ENCODE measurements at regions not wholly inside any gene's neighbourhood (a gene's known extent, or its start where the extent isn't known, plus 50 kb on each side); places are given as distances from the start of the nearest gene placed in this dataset.

DNA sequence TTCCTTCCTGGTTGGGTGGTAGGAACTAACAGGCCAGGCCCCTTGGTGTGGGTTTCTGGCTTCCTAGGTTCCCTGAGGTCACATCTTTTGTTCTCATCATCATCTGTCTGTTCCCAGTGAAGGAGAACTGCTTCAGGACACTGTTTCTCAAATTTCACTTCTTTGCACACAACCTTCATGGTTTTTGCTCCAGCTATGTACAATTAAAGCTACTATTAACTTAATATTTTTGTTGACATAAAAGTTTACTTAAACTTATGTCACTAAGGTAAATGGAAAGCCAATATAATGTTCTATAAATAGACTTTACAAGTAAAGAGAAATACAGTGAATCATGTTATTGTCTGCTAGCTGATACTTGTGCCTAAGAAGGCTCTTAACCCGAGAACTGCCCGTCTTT, 120.7 kb upstream of the KCNG1 start:
- intact Hi-C loops (cut with DNase I), result no loop called here
- no peak overlapping the region for H3K4me3 ChIP-seq
- no peaks in the 10 kb centered on the region for H3K9me3 ChIP-seq
- no peak overlapping the region for H3K27ac ChIP-seq
- H3K36me3 ChIP-seq (ENCODE audit: insufficient read depth in 1 of 2, low read depth in 1 of 2), result no peaks in the 10 kb centered on the region
- H3K27me3 ChIP-seq (ENCODE audit: insufficient read depth in 3 of 3, low read length in 2 of 3), result peaks cover 0 to 8% (median 2%) of the 10 kb centered on the region in 3 donors
- ATAC-seq, result no peak
- WGBS, 3 donors, result 76 to 80% (median 77%) methylated on average over 2 of the region's 2 CpGs
- DNase-seq, result no peak
- TF ChIP-seq, protein P1, sequence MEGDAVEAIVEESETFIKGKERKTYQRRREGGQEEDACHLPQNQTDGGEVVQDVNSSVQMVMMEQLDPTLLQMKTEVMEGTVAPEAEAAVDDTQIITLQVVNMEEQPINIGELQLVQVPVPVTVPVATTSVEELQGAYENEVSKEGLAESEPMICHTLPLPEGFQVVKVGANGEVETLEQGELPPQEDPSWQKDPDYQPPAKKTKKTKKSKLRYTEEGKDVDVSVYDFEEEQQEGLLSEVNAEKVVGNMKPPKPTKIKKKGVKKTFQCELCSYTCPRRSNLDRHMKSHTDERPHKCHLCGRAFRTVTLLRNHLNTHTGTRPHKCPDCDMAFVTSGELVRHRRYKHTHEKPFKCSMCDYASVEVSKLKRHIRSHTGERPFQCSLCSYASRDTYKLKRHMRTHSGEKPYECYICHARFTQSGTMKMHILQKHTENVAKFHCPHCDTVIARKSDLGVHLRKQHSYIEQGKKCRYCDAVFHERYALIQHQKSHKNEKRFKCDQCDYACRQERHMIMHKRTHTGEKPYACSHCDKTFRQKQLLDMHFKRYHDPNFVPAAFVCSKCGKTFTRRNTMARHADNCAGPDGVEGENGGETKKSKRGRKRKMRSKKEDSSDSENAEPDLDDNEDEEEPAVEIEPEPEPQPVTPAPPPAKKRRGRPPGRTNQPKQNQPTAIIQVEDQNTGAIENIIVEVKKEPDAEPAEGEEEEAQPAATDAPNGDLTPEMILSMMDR (IDR thresholded peaks at IDR 0.05), result no peak
- no peaks in the 10 kb centered on the region for H3K4me1 ChIP-seq

DNA sequence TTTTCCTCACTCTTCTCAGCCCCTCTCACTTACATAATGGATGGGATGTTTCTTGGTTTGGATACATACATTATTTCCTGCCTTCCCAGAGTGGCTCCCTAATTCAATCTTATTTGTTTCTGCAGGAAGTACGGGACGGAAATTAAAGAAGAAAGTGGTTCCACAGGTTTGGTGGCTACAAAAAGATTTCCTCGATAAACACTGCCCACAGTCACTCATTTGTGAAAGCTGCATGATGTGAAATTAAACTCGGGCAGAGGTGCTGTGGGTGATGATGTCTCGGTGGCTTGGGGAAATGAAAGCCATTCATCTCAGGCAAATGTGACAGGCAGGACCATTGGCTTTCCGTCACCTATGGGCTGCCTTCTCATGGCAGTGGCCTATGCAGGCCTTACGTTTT, 119.5 kb upstream of the KCNG1 start:
- ATAC-seq (no peak), DNase-seq (no peak)
- Histone ChIP-seq H3K36me3 (ENCODE audit: insufficient read depth in 1 of 2, low read depth in 1 of 2) (no peaks in the 10 kb centered on the region), H3K4me1 (no peaks in the 10 kb centered on the region), H3K27me3 (ENCODE audit: insufficient read depth in 3 of 3, low read length in 2 of 3) (peaks cover 0 to 8% (median 2%) of the 10 kb centered on the region in 3 donors), H3K9me3 (no peaks in the 10 kb centered on the region), H3K27ac (no peak overlapping the region), H3K4me3 (no peak overlapping the region)
- TF ChIP-seq, protein P1 (IDR thresholded peaks at IDR 0.05), result no peak
- 61 to 64% (median 63%) methylated on average over 7 of the region's 7 CpGs for WGBS, 3 donors
- intact Hi-C loops (cut with DNase I), result no loop called here

DNA sequence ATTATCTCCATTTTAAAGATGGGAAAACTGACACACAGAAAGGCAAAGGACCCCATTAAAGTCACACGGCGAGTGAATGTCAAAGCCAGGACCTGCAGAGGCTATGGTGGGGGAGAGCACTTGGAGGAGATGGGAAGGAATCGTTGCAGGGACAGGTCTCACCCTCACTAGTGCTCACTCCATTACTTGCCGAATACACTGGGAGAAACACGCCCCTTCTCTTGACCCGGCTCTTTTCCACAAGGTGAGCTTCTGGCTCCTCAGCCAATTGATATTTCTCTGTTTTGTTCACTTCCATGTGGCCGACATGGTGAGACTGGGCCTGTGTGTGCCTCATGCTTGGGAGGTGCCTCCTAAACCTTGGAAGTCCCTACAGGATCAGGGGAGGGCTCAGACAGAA, 117.8 kb upstream of the KCNG1 start:
- H3K4me1 ChIP-seq, result no peaks in the 10 kb centered on the region
- no peak overlapping the region for H3K4me3 ChIP-seq
- WGBS, 3 donors, result 88 to 94% (median 88%) methylated on average over 7 of the region's 7 CpGs
- H3K27me3 ChIP-seq (ENCODE audit: insufficient read depth in 3 of 3, low read length in 2 of 3), result peaks cover 0 to 7% (median 2%) of the 10 kb centered on the region in 3 donors
- intact Hi-C loops (cut with DNase I), result no loop called here
- ATAC-seq, result no peak
- H3K27ac ChIP-seq, result no peak overlapping the region
- TF ChIP-seq, protein P1 (IDR thresholded peaks at IDR 0.05), result no peak
- no peak for DNase-seq
- H3K9me3 ChIP-seq, result no peaks in the 10 kb centered on the region
- H3K36me3 ChIP-seq (ENCODE audit: insufficient read depth in 1 of 2, low read depth in 1 of 2), result no peaks in the 10 kb centered on the region

DNA sequence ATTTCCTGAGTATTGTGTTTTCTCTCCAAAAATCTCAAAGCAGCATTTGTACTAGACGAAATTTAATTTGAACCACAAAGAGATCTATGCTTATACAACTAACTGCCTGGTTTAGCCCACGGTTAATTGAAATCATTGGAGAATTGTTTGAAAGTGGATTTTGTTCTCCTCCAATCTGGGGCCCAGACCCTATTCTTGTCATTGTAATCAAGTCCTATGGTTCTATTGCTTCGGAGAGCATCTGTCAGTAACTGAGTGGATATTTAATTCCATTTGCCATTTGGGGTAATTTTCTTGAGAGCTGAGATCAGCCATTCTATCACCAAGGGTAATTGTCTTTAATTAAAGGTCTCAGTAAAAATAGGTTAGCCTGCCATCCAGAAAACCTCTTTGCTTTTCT, 117.0 kb upstream of the KCNG1 start:
- H3K4me1 ChIP-seq, result no peaks in the 10 kb centered on the region
- no peaks in the 10 kb centered on the region for H3K9me3 ChIP-seq
- H3K36me3 ChIP-seq (ENCODE audit: insufficient read depth in 1 of 2, low read depth in 1 of 2), result no peaks in the 10 kb centered on the region
- WGBS, 3 donors, result 59 to 78% (median 69%) methylated on average over 3 of the region's 3 CpGs
- no peak overlapping the region for H3K4me3 ChIP-seq
- no peak overlapping the region for H3K27ac ChIP-seq
- H3K27me3 ChIP-seq (ENCODE audit: insufficient read depth in 3 of 3, low read length in 2 of 3), result peaks cover 0 to 4% (median 2%) of the 10 kb centered on the region in 3 donors
- ATAC-seq (no peak), DNase-seq (no peak)
- intact Hi-C loops (cut with DNase I), result no loop called here
- TF ChIP-seq, protein P1 (IDR thresholded peaks at IDR 0.05), result no peak

DNA sequence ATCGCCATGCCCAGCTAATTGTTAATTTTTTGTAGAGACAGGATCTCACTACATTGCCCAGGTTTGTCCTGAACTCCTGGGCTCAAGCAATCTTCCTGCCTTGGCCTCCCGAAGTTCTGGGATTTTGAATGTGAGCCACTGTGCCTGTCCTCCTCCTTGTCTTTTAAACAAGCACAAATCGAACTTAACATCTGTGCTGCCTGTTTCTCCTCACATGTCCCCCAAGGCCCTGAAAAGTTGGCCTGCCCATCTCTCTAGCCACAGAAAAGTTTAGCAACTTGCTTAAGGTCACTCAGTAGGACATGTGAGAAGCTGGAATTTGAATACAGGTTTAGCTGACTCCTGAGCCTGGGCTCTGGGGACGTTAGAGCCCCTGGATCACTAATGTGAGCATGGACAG, 115.7 kb upstream of the KCNG1 start:
- H3K27me3 ChIP-seq (ENCODE audit: insufficient read depth in 3 of 3, low read length in 2 of 3), result peaks cover 0 to 4% (median 2%) of the 10 kb centered on the region in 3 donors
- DNase-seq (no peak), ATAC-seq (no peak)
- H3K4me3 ChIP-seq, result no peak overlapping the region
- no peak overlapping the region for H3K27ac ChIP-seq
- TF ChIP-seq, protein P1 (IDR thresholded peaks at IDR 0.05), result no peak
- 55 to 64% (median 62%) methylated on average over 4 of the region's 4 CpGs for WGBS, 3 donors
- intact Hi-C loops (cut with DNase I), result no loop called here
- H3K4me1 ChIP-seq, result no peaks in the 10 kb centered on the region
- no peaks in the 10 kb centered on the region for H3K9me3 ChIP-seq
- H3K36me3 ChIP-seq (ENCODE audit: insufficient read depth in 1 of 2, low read depth in 1 of 2), result no peaks in the 10 kb centered on the region
